ENCODE measurements at regions not wholly inside any gene's neighbourhood (a gene's known extent, or its start where the extent isn't known, plus 50 kb on each side); places are given as distances from the start of the nearest gene placed in this dataset.

DNA sequence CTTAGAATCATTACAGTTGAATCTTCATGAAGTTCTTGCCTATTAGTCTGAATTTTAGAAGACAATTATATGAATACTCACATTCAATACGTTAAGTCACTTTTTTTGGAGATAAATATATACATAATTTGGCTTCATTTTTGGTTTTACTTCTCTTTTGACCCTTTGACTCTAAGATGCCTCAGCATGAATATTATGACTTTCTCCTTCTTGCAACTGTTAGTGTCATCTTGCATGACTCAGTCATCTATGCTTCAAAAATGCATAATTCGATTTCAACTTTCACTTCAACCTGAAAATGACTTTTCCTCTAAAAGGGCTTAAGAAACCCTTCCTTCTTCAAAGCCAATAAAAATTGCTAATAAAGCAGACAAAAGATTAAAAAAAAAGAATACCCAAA lies 1427.5 kb downstream of the ADGRL3 start:
- TF ChIP-seq CTCF (IDR thresholded peaks at IDR 0.05) (no peak), POLR2A (IDR thresholded peaks at IDR 0.05) (no peak)

Measured in uterus (tissue), 2 donors.